ENCODE measurements at regions not wholly inside any gene's neighbourhood (a gene's known extent, or its start where the extent isn't known, plus 50 kb on each side); places are given as distances from the start of the nearest gene placed in this dataset.

DNA sequence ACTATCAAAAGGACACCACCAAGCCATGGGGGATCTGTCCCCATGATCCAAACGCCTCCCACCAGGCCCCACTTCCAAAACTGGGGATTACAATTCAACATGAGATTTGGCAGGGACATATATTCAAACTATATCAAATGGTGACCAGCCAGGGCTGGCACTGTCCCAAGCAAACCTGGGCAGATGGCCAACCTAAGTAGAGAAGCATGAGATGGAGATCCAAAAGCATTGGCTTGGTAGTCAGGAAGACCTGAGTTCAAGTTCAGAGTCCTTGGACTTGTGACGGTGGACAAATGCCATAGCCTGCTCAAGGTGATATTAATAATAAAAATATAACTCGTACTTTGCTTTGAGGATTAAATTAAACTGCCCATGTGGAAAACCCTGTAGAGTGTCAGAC, 79.2 kb upstream of the HS3ST1 start:
- TF ChIP-seq RAD21 (conservative IDR thresholded peaks at IDR 0.05) (no peak), EZH2 (IDR thresholded peaks at IDR 0.05; ENCODE audit: borderline replicate concordance, insufficient read depth, low read length, poor library complexity, severe bottlenecking) (no peak), EP300 (conservative IDR thresholded peaks at IDR 0.05; ENCODE audit: poor library complexity, severe bottlenecking) (no peak), POLR2AphosphoS5 (IDR thresholded peaks at IDR 0.05) (no peak), TAF1 (IDR thresholded peaks at IDR 0.05; ENCODE audit: low read depth) (no peak), REST (IDR thresholded peaks at IDR 0.05; ENCODE audit: borderline replicate concordance) (no peak)
- TF ChIP-seq, protein P1, sequence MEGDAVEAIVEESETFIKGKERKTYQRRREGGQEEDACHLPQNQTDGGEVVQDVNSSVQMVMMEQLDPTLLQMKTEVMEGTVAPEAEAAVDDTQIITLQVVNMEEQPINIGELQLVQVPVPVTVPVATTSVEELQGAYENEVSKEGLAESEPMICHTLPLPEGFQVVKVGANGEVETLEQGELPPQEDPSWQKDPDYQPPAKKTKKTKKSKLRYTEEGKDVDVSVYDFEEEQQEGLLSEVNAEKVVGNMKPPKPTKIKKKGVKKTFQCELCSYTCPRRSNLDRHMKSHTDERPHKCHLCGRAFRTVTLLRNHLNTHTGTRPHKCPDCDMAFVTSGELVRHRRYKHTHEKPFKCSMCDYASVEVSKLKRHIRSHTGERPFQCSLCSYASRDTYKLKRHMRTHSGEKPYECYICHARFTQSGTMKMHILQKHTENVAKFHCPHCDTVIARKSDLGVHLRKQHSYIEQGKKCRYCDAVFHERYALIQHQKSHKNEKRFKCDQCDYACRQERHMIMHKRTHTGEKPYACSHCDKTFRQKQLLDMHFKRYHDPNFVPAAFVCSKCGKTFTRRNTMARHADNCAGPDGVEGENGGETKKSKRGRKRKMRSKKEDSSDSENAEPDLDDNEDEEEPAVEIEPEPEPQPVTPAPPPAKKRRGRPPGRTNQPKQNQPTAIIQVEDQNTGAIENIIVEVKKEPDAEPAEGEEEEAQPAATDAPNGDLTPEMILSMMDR (IDR thresholded peaks at IDR 0.05; ENCODE audit: poor library complexity, severe bottlenecking): no peak
